ENCODE measurements at regions not wholly inside any gene's neighbourhood (a gene's known extent, or its start where the extent isn't known, plus 50 kb on each side); places are given as distances from the start of the nearest gene placed in this dataset.

DNA sequence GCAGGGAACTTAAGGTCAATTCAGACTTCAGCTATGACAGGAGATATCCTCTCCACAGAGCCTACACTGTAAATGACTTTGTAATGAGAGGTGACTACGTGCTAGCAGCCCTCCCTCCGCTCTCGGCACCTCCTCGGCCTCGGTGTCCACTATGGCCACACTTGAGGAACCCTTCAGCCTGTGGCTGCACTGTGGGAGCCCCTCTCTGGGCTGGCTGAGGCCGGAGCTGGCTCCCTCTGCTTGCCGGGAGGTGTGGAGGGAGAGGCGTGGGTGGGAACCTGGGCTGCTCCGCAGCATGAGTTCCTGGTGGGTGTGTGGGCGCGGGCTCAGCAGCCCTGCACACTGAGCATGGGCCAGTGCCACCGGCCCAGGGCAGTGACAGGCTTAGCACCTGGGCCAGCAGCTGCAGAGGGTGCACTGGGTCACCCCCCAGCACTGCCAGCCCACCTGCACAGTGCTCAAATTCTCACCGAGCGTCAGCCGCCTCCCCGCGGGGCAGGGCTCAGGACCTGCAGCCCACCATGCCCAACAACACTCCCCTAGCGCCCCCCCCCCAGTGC, 137.6 kb upstream of the SPACA7 start:
- TF ChIP-seq MYC (IDR thresholded peaks at IDR 0.05; ENCODE audit: low read depth, low read length) (no peak), POLR2A (IDR thresholded peaks at IDR 0.05; ENCODE audit: low read depth, low read length) (no peak), EZH2 (IDR thresholded peaks at IDR 0.05; ENCODE audit: borderline replicate concordance, low read depth, low read length, severe bottlenecking) (no peak), FOS (IDR thresholded peaks at IDR 0.05; ENCODE audit: borderline replicate concordance, insufficient read depth, low read length) (no peak), MAX (IDR thresholded peaks at IDR 0.05; ENCODE audit: insufficient read depth, insufficient read length) (no peak), GATA2 (IDR thresholded peaks at IDR 0.05; ENCODE audit: insufficient read depth, insufficient read length, low read depth, low read length) (no peak), JUN (IDR thresholded peaks at IDR 0.05; ENCODE audit: borderline replicate concordance, insufficient read depth, insufficient read length, low read depth) (no peak), POLR2AphosphoS5 (IDR thresholded peaks at IDR 0.05; ENCODE audit: insufficient read depth, low read depth, low read length) (no peak), CTCF (IDR thresholded peaks at IDR 0.05; ENCODE audit: extremely low read depth in 1 of 2, insufficient read depth in 1 of 2, low read depth in 1 of 2, low read length in 2 of 2) (no peak)
- Histone ChIP-seq H3K36me3 (ENCODE audit: control insufficient read depth in 2 of 2, extremely low read depth in 1 of 2, insufficient read depth in 2 of 2, low read length in 2 of 2) (no peaks in the 10 kb centered on the region), H3K9me1 (replicated peaks; ENCODE audit: control insufficient read depth, extremely low read depth, insufficient read depth, low read length) (no peaks in the 10 kb centered on the region), H3K27ac (ENCODE audit: insufficient read depth, low read depth, low read length) (no peak overlapping the region), H3K4me3 (replicated peaks in 1 of 3; ENCODE audit: insufficient read depth in 1 of 3, low read depth in 1 of 3, low read length in 3 of 3) (no peak overlapping the region), H3K9me3 (replicated peaks; ENCODE audit: control insufficient read depth, insufficient read depth, low read length) (peaks cover 2% of the 10 kb centered on the region), H2AFZ (ENCODE audit: low read depth, low read length) (no peak overlapping the region), H3K4me1 (ENCODE audit: control insufficient read depth, extremely low read depth, insufficient read depth, low read length) (no peaks in the 10 kb centered on the region), H3K27me3 (ENCODE audit: control insufficient read depth in 2 of 2, insufficient read depth in 2 of 2, low read length in 2 of 2) (no peaks in the 10 kb centered on the region), H3K79me2 (ENCODE audit: control insufficient read depth, insufficient read depth, low read length) (no peaks in the 10 kb centered on the region), H4K20me1 (replicated peaks; ENCODE audit: control insufficient read depth, extremely low read depth, insufficient read depth, low read length) (no peaks in the 10 kb centered on the region), H3K4me2 (ENCODE audit: insufficient read depth, low read length) (no peak overlapping the region), H3K9ac (replicated peaks; ENCODE audit: extremely low read depth, insufficient read depth, low read length) (no peak overlapping the region)
- intact Hi-C loops (cut with micrococcal nuclease) (no loop called here), dilution Hi-C loops (cut with MboI; ENCODE audit: extremely low pct_ligation_motif_present, low sequenced_read_pairs) (no loop called here)
- POLR2A ChIA-PET: no interaction called here
- FAIRE-seq: no peak
- BruUV-seq (replicated peaks): no TSS peak
- DNase-seq (ENCODE audit: low read depth, low spot score): no peak
- CTCF ChIA-PET: no interaction called here
